ENCODE measurements at regions not wholly inside any gene's neighbourhood (a gene's known extent, or its start where the extent isn't known, plus 50 kb on each side); places are given as distances from the start of the nearest gene placed in this dataset.
"Not testable (repeated sequence)": the region's sequence is repeated elsewhere in the genome, so short reads cannot be mapped to it uniquely, and the experiment has no call there.

DNA sequence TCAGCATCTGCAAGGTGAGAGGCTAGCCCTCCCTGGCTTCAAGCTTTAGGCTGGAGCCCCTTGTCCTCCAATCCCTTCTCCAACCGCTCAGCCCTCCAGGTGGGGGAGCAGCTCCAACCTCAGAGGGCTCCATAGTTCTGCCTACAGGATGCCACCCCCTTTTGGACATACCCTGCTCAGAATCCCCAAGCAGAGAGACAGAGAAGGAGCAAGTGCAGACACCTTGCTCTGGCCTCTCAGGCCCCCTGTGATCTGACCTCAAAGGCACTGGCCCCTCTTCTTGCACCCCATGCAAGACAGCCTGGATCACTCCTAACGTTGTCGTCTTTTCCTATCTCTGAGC is 101.6 kb downstream of the C5orf15 start:
- Histone ChIP-seq H3K9me3 (no peaks in the 10 kb centered on the region), H3K4me3 (no peak overlapping the region), H3K27me3 (no peaks in the 10 kb centered on the region), H3K36me3 (no peaks in the 10 kb centered on the region)
- no peak for DNase-seq

DNA sequence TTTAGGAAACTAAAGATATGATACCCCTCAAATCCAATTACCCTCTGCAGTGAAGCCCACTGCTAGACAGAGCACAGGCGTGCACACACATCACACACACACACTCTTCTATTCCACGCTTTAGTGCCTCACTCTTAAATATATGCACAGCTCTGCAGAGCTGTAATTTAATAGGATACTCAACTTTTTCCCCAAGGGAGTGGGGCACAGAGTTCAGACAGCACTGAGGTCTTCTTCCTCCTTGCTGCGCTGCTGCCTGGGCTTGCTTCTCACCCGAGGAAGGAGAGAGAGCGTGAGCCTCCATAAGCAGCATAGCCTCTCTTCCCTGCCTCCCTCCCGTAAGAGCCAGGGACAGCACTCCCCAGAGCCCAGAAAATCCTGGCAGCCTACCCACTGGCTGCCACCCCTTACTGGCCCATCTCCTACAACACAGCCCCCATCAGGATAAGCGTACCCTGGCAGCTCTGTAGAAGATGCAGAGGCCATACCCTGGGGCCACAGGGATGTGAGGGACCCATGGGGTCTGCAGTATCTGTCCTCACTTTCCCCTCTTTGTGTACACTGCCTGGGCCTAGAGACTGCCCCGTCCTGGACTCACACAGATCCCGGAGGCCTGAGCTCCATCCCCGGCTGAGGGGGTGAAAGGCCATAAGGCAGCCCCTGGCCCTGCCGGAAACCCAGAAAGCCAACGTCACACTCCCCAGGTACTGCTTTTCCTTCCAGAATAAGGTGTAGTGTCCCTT is 102.1 kb downstream of the C5orf15 start:
- Histone ChIP-seq H3K36me3 (no peaks in the 10 kb centered on the region), H3K9me3 (no peaks in the 10 kb centered on the region), H3K4me3 (no peak overlapping the region), H3K27me3 (no peaks in the 10 kb centered on the region)
- DNase-seq = no peak

DNA sequence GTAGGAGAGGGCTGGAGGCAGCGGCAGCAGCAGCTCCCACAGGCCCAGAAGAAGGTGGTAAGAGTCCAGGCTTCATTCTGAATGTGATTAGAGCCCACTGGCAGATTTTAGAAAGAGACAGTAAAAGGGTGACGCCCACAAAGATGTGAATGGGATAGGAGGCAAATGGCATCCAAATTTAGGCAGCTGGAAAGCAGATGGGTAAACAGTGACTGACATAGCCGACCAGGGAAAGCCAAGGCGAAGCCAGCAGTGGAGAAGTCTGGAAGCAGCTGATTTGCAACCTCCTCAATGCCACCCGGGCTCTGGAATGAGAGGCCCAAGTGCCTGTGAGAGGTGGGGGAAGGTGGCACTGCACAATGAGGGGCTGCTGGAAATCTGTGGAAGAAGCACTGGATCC is 103.3 kb downstream of the C5orf15 start:
- Histone ChIP-seq H3K4me3 (no peak overlapping the region), H3K27me3 (no peaks in the 10 kb centered on the region; the same call in 1 of the 2 replicates), H3K9me3 (no peaks in the 10 kb centered on the region), H3K36me3 (no peaks in the 10 kb centered on the region)
- DNase-seq = no peak

DNA sequence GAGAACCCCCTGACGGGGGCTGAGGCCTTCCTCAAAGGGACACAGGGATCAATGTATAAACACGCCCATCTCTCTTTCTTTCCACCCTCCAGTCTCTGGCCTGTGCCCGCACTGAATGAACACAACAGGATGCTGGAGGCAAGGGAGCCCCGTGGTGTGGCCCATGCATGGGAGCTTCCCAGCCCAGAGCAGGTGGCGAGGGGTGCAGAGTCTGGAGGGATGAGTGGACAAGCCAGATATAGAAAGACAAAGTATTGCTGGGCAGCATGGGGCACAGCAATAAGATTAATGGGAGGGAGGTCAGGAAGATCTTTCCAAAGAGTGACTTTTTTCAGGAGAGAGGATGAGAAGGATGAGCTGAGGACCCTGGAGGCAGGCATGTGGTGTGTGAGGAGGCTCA is 103.7 kb downstream of the C5orf15 start:
- no peak for DNase-seq
- no peak overlapping the region for H3K4me3 ChIP-seq
- no peaks in the 10 kb centered on the region; the same call in 1 of the 2 replicates for H3K27me3 ChIP-seq
- H3K9me3 ChIP-seq = no peaks in the 10 kb centered on the region
- H3K36me3 ChIP-seq = no peaks in the 10 kb centered on the region

DNA sequence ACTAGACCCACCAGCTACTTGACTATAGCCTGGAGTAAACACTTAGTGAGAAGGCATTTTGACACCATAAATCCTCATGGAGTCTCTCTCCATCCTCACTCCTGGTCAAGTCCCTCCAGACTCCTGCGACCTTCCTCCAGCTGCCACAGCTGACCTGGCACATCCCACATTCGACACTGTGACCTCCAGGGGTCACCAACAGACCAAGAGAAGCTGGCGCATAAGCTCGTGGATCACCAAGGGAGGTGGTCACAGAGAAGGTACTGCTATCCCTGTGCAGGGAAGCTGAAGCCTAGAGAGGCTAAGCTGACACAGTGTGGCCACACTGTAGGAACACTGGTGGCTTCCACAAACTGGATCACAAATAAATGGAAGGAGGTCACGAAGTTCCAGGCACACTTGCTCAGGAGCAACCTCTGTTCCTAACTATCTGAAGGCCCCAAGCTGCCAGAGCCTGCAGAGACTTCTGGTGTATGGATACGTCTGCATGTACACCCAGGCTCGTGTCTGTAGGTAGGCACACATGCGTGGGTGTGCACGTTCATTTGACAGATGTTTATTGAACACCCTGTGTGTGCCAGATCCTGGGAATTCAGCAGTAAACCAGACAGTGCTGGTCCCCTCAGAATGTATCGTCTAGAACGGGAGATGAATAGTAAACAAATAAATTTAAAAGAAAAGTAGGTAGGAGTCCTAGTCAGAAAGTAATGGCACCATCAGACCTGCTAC is 104.4 kb downstream of the C5orf15 start:
- DNase-seq = no peak
- Histone ChIP-seq H3K27me3 (no peaks in the 10 kb centered on the region; the same call in 1 of the 2 replicates), H3K4me3 (no peak overlapping the region), H3K9me3 (no peaks in the 10 kb centered on the region; the same call in 1 of the 2 replicates), H3K36me3 (no peaks in the 10 kb centered on the region)

DNA sequence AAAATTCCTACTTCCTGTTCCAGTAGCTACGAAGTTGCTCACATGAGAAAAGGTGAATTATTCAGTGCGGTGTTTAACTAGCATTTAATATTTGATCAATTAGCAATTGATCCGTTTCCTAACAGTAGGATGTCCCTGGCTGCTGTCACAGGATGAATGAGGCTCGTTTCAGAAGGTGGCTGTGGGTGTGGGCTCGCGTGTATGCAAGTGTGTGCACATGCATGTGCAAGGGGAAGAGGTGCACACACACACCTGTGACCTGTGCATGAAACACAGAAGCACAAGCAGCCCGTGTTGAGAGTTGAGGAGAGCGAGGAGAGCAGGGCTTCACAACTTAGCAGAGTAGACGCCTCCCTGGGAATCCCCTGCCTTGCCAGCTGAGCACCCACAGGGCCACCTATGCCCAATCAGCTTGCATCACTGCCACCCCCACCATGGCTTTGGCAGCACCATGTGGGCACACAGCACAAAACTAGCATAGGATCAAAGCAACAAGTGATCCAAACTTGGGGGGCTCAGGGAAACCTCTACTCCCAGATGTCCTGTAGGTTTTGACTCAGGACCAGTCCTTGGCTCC is 107.2 kb downstream of the C5orf15 start:
- H3K9me3 ChIP-seq = no peaks in the 10 kb centered on the region; the same call in 1 of the 2 replicates
- H3K27me3 ChIP-seq = no peaks in the 10 kb centered on the region; the same call in 1 of the 2 replicates
- no peaks in the 10 kb centered on the region for H3K36me3 ChIP-seq
- no peak for DNase-seq
- H3K4me3 ChIP-seq = no peak overlapping the region

DNA sequence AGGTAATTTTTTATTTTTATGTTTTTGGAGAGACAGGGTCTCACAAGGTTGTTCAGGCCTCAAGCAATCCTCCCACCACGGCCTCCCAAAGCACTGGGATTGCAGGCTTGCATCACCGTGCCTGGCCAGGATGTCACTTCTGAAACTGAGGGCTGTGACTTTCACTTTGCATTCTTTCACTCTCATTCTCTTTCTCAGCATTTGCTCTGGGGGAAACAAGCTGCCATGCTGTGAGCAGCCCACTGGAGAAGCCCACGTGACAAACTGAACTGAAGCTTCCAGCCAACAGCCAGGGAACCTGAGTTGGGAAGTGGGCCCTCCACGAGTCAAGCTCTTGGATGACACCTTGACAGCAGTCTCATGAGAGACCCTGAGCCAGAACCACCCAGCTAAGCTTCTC is 109.4 kb downstream of the C5orf15 start:
- Histone ChIP-seq H3K4me3 (no peak overlapping the region), H3K27me3 (no peaks in the 10 kb centered on the region; the same call in none of the 2 replicates), H3K9me3 (no peaks in the 10 kb centered on the region; the same call in 1 of the 2 replicates), H3K36me3 (no peaks in the 10 kb centered on the region)
- no peak for DNase-seq

DNA sequence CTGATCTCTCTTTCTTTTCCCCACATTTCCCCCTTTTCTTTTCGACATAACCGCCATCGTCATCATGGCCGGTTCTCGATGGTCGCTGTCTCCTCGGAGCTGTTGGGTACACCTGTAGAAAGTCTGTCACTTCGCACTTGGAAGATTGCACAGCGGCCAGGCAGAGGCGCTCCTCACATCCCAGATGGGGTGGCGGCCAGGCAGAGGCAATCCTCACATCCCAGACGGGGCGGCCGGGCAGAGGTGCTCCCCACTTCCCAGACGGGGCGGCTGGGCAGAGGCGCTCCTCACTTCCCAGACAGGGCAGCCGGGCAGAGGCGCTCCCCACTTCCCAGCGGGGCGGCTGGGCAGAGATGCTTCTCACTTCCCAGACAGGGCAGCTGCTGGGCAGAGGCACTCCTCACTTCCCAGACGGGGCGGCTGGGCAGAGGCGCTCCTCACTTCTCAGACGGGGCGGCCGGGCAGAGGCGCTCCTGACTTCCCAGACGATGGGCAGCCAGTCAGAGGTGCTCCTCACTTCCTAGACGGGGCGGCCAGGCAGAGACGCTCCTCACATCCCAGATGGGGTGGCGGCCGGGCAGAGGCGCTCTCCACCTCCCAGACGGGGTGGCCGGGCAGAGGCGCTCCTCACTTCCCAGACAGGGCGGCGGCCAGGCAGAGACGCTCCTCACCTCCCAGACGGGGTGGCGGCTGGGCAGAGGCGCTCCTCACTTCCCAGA is 110.7 kb downstream of the C5orf15 start:
- not testable (repeated sequence) for H3K9me3 ChIP-seq, H3K4me3 ChIP-seq, H3K27me3 ChIP-seq, DNase-seq, H3K36me3 ChIP-seq

DNA sequence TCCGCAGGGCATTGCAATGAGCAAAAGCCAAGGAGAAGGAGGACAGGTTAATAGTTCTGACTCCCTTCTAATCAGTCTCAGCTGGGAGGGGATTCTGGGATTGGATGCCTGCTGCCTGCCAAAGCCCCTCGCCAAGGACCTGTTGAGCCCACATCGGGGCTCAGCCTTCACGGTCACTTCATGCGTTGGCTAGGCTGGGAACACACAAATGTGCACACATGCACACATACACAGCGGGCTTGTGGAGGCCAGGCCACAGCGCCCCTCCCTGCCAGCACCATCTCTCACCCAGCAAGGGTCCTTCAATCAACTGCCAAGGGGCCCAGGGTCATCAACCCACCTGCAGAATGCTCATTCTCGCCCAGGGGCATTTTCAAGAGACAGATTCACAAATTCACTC is 113.9 kb downstream of the C5orf15 start:
- H3K27me3 ChIP-seq = peaks cover 10% of the 10 kb centered on the region; the same call in 1 of the 2 replicates
- no peak overlapping the region for H3K4me3 ChIP-seq
- peaks cover 2% of the 10 kb centered on the region; the same call in 1 of the 2 replicates for H3K9me3 ChIP-seq
- DNase-seq = no peak
- no peaks in the 10 kb centered on the region for H3K36me3 ChIP-seq

DNA sequence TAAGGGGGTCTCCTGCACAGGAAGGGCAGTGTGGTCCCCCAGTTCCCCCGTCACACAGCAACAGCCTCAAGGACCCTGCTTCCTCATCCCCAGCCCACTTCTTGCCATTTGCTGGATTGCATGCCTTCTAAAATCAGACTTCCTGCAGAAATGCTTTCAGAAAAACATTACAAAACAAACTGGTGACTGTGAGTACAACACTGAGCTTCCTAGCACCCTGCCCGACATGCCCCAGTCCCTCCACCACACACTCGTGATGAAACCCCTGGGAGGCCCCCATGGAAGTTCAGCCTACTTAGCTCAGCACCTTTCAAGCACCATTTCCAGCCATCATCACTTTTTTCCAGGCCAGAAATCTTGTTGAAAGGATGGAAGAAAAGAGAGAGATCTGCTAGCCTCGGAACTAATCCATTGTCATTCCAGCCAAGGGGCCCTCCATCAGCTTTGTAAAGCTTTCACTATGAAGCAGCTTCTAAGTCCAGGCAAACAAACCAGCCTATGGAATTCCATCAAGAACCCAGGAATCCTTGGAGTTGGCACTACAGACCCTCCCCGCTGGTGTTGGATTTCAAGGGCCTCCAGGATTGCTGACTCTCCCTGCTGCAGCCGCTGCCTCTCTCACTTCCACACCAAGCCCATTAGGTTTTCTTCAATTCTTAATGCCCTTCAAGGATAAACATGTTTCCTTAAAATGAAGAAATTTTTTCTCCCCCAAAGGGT is 114.6 kb downstream of the C5orf15 start:
- Histone ChIP-seq H3K4me3 (no peak overlapping the region), H3K27me3 (peaks cover 10% of the 10 kb centered on the region; the same call in 1 of the 2 replicates), H3K36me3 (no peaks in the 10 kb centered on the region), H3K9me3 (peaks cover 2% of the 10 kb centered on the region; the same call in 1 of the 2 replicates)
- DNase-seq = no peak

DNA sequence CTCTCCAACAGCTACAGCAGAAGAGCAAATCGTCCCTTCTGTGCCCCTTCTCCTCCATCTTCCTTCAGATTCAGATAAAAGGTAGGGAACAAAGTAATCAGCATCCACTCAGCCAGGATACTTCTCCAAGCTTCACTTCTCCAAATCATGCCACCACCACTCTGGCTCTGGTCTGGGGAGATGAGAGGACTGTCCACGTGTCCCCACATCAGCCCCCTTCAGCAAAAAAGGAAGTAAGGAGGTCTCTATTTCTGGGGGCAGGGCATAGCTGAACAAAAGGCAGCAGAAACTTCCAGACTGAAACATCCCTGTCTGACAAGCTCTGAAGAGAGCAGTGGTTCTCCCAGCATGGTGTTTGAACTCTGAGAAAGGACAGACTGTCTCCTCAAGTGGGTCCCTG is 116.9 kb downstream of the C5orf15 start:
- no peak for DNase-seq
- peaks cover 2% of the 10 kb centered on the region; the same call in 1 of the 2 replicates for H3K9me3 ChIP-seq
- peaks cover 10% of the 10 kb centered on the region; the same call in 1 of the 2 replicates for H3K27me3 ChIP-seq
- no peak overlapping the region for H3K4me3 ChIP-seq
- no peaks in the 10 kb centered on the region for H3K36me3 ChIP-seq

DNA sequence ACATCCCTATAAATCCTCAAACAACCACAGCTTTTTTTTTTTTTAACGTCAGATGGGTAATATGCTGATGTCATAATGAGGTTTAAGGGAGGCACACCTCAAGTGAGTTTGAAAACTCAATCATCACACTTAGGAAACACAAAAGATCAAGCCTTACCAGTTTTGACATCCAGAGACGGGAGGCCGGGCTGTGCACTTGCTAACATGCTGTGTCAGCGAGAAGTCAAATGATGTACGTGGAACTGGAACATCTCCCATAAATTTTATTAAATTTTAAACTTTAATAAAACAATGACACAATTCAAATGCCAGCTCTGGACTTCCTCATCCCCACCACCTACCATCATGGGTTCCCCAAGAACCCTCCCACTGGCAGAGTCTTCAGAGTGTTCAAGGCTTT is 117.6 kb downstream of the C5orf15 start:
- Histone ChIP-seq H3K27me3 (peaks cover 10% of the 10 kb centered on the region; the same call in 1 of the 2 replicates), H3K36me3 (no peaks in the 10 kb centered on the region), H3K9me3 (peaks cover 2% of the 10 kb centered on the region; the same call in 1 of the 2 replicates), H3K4me3 (no peak overlapping the region)
- no peak for DNase-seq

DNA sequence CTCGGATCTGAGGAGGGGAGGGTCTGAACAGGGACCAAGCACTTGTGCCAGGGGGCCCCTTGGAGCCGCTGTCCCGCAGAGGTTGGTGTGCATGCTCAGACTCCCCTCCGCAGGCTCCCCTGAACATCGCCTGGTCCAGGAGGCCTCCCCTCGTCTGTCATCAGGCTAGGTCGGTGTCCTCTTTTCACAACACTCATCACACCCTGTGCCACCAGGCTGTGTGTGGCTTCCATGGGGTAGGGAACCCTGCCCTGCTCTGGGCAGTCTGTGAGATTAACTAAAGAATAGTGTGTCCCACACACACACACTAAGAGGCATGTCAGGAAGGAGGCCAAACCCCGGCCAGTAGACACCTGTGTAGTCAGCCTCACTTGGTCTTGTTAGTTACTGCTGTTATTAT is 119.3 kb downstream of the C5orf15 start:
- H3K9me3 ChIP-seq = peaks cover 2% of the 10 kb centered on the region; the same call in 1 of the 2 replicates
- H3K27me3 ChIP-seq = peaks cover 10% of the 10 kb centered on the region; the same call in 1 of the 2 replicates
- no peaks in the 10 kb centered on the region for H3K36me3 ChIP-seq
- DNase-seq = no peak
- H3K4me3 ChIP-seq = no peak overlapping the region

DNA sequence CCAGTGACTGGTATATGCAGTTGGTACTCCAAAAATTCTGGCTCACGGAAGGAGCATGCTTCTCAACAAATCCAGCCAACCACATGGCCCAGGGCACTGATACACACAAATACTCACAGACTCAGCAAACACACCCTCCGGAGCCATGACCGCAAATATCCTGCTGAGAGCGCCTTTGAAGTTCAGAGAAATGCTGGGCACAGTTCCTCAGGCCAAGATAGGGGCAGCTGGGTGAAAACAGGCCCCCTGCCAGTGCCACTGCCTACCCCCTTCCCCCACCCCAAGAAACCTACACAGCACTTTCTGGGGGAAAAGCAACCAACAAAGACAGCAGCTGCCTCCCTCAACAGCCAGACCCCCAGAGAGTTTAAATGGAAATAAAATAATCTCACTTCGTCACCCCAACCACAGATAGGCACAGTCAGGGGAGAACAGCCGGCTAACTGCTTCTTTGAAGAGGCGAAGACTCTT is 120.0 kb downstream of the C5orf15 start:
- peaks cover 8% of the 10 kb centered on the region; the same call in 1 of the 2 replicates for H3K27me3 ChIP-seq
- no peak overlapping the region for H3K4me3 ChIP-seq
- no peaks in the 10 kb centered on the region for H3K36me3 ChIP-seq
- H3K9me3 ChIP-seq = peaks cover 2% of the 10 kb centered on the region; the same call in 1 of the 2 replicates
- peak; percentile 88 for DNase-seq

DNA sequence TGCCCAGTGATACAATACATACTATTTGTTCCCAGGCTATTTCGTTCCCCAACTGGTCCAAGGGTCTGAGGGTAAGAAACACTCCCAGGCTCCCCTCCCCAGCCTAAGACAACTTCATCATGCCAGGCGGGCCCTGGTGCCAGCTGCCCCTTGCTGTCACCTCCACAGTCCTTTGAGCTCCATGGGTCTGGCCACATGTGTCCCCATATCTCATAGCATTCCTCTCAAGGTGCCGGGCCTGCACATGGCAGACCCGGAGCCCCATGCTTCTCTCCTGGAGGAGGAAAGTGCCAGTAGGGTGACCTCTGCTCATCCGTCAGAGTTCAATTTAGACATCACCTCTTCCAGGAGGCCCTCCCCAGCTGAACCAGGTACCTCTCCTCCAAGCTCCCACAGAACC is 120.5 kb downstream of the C5orf15 start:
- peaks cover 8% of the 10 kb centered on the region; the same call in 1 of the 2 replicates for H3K27me3 ChIP-seq
- H3K36me3 ChIP-seq = no peaks in the 10 kb centered on the region
- no peak for DNase-seq
- H3K9me3 ChIP-seq = 0 out of 2 replicates have a peak, but pooled peaks cover 2% of the 10 kb centered on the region
- no peak overlapping the region for H3K4me3 ChIP-seq

DNA sequence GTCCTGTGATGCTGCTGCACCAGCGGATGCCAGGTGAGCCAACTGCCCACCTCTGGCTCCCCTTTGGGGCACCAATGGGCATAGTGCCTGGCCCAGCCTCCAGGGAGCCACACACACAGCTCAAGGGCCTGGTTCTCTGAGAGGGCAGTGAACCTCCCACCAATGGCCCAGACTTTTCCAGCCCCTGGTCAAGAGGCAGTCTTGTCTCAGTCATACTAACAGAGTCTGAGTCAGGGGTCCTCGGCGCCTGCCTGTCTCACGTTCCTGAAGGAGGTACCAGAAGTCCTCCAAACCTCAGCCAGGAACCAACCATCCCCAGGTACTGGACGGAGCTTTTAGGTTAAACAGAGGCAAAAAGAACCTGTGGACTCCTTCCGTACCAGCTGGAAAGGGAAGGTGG is 121.1 kb downstream of the C5orf15 start:
- Histone ChIP-seq H3K4me3 (no peak overlapping the region), H3K9me3 (0 out of 2 replicates have a peak, but pooled peaks cover 2% of the 10 kb centered on the region), H3K27me3 (peaks cover 6% of the 10 kb centered on the region; the same call in 1 of the 2 replicates)

More for the DNA sequence above, 121.1 kb downstream of the C5orf15 start:
- no peaks in the 10 kb centered on the region for H3K36me3 ChIP-seq
- DNase-seq = no peak

Data from MG63 (cell line).